ENCODE measurements at regions not wholly inside any gene's neighbourhood (a gene's known extent, or its start where the extent isn't known, plus 50 kb on each side); places are given as distances from the start of the nearest gene placed in this dataset.
"Not testable (repeated sequence)": the region's sequence is repeated elsewhere in the genome, so short reads cannot be mapped to it uniquely, and the experiment has no call there.

DNA sequence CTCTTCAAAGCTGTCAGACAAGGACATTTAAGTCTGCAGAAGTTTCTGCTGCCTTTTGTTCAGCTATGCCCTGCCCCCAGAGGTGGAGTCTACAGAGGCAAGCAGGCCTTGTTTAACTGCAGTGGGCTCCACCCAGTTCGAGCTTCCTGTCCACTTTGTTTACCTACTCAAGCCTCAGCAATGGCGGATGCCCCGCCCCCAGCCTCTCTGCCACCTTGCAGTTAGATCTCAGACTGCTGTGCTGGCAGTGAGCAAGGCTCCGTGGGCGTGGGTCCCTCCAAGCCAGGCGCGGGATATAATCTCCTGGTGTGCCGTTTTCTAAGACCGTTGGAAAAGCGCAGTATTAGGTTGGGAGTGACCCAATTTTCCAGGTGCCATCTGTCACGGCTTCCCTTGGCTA, 144.5 kb upstream of the GOT2 start:
- DNase-seq: not testable (repeated sequence)

DNA sequence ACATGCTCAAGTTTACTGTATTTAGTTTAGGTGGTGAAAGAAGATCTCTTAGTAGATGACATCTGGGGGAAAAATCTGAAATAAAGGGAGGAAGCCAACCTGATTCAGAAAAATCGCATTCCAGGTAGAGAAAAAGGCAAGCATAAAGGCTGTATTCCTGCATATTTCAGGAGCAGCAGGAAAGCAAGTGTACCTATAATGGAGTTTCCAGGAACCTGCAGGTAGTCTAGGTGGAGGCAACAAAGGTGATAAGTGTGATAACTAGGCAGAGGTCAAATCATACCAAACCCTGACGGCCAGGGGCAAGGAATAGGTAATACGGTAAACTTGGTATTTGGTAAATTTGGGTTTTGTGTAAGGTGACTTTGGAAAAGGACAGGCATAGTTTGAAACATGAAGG, 132.8 kb upstream of the GOT2 start:
- DNase-seq: no peak

GRCh38 chr16:58863761-58864160, 129.6 kb upstream of the GOT2 start:
- no peak for DNase-seq

DNA sequence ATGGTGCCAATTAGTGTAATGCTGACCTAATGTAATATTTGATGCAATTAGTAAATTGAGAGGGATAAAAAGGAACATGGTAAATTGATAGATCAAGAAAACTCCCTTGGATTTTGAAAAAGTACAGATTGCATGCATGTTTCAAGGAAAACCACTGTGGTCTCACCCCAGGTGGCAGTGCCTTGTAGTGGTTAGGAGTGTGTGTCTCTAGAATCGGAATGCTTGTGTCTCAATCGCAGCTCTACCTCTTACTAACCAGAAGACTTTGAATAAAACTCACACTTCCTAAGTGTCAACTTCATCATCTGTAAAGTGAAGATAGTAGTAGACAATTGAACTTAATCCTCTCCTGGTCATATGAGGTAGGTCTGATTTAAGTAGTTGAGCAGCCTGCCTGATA, 128.9 kb upstream of the GOT2 start:
- no peak for DNase-seq

DNA sequence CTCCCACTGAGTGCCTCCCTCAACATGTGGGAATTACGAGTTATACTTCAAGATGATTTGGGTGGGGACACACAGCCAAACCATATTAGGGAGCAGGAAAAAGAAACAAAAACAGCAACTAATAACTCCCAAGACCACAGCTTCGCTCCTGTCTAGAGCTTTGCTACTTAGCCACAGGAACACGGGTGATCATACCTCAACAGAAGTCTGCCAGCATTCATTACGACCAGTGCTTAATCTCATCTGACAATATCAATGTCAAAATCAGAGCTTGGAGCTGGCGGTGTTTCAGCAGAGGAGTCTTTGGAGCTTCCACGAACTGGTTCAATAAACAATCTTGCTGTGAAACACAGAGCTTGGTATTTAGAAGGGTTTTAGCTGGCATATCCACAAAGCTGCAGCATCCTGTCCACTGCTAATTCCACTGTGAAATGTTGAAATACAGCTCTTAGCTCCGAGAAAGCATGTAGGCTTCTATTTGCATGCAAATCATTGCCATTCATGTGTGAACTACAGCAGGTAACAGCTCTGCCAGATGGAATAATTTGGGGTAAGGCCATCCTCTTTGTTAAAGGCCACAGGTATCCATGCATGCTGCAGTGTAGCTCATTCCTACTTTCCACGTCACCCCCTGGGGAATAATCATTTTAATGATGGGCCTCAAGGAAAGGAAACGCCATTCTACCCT, 128.4 kb upstream of the GOT2 start:
- DNase-seq: no peak

DNA sequence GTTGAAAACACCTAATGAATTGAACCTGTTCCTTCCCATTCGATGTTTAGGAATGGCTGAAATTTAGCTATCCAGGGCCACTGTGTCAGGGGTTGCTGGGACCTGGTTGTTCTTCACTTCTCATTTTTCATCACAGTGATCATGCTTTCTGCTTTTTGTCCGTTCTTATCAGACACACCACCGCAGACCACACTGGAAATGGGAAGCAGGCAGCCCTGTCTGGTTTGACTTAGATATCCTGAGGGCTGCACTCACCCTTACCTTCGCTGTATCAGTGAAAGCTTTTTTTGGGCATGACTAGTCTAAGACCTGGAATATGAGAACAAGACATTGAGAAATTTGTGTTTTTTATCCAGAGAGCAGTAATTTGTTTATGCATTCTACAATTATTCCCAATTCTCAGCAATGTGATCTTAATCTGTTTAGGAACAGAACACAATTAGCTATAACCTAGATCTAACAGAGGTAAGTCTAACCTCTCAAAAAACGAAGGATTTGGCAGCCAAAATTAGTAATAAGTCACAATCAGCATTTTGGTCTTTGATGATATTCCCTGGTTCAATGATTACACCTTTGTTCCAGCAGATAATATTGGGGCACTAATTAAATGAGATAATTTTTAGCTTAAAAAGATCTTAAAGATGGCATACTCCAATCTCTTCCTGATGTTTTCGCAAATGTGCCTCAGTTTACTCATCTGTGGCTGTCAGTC, 126.0 kb upstream of the GOT2 start:
- DNase-seq: no peak

DNA sequence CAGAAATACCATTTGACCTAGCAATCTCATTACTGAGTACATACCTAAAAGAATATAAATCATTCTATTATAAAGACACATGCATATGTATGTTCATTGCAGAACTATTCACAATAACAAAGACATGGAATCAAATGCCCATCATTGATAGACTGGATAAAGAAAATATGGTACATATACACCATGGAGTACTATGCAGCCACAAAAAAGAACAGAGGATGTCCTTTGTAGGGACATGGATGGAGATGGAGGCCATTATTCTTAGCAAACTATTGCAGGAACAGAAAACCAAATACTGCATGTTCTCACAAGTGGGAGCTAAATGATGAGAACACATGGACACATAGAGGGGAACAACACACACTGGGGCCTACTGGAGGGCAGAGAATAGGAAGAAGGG, 124.5 kb upstream of the GOT2 start:
- DNase-seq: not testable (repeated sequence)

GRCh38 chr16:58855291-58855863, 121.3 kb upstream of the GOT2 start:
- DNase-seq: no peak

DNA sequence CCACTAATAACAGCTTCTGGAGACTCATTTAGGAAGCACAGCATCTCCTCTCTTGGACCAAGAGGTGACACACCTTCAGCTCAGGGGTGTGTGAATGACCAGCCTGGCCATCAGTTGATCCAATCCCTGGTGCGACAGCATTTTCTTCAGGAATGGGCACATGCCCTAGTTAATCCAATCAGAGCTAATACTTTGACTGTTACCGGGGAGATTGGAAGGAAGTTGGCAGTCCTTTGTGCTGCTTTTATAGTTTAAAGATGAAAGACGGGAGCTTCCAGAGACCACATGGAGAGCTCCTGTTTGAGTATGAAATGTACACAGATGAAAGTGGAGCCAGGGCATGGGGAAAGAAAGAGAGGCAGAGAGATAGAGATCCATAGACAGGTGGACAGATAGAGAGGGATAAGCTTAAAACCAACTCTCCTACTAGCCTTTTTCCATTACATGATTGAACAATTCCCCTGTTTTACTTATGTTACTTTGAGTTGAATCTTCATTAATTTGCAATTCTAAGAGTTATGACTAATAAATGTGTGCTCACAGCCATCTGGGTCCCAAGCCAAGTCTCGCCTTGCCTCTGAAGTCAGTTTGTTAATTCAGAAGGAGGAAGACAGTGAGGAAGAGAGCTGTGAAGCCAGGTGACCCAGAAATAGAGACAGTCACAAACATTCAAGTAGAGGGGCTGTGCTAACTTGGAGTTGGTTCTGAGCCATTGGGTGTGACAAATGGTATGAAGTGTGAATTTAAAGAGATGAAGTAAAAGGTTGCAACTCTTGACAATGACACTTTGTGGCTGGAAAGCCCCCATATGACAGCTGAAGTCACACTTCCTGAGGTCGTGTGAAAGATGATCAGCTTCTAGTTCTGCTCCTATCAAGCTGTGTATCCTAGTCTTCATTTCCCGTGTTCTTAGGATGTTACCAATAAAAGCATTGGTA, 120.0 kb upstream of the GOT2 start:
- DNase-seq: no peak

GRCh38 chr16:58850678-58851020, 116.5 kb upstream of the GOT2 start:
- no peak for DNase-seq

GRCh38 chr16:58850019-58850677, 116.0 kb upstream of the GOT2 start:
- DNase-seq: no peak

- no peak for DNase-seq
These were observed 114.5 kb upstream of the GOT2 start for GRCh38 chr16:58848662-58849002.

DNA sequence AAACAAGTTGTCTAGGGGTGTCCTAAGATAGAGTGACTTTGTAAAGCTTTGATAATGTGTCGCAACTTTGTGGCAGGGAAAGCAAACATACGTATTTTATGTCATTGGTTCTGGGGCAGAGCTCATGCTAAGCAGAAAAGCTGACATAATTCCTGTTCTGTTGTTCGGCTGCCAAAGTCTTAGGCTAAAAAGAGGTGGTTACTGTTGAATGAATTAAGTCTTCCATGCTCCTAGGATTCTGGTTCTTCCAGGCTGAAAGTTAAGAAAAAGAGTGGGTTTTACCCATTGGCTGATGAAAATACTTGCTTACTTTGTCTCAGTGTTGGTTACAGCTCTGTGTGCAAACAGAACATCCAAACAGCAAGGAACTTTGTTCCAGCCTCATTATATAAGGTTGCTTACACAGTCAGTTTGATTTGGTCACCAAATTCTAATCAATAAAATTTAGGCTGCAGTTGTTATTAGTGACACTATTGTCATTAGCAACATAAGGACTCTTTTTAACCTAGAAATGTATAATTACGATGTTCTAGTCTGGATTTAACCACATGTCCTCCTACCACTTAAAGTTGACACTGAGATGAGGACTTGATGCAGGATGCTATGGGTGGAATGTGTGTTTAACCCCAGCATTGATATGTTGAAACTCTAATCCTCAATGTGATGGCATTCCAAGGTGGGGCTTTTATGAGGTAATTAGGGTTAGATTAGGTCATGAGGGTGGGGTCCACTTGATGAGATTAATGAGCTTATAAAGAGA, 114.0 kb upstream of the GOT2 start:
- no peak for DNase-seq

GRCh38 chr16:58846226-58846625, 112.1 kb upstream of the GOT2 start:
- not testable (repeated sequence) for DNase-seq

GRCh38 chr16:58843675-58844074, 109.6 kb upstream of the GOT2 start:
- no peak for DNase-seq

DNA sequence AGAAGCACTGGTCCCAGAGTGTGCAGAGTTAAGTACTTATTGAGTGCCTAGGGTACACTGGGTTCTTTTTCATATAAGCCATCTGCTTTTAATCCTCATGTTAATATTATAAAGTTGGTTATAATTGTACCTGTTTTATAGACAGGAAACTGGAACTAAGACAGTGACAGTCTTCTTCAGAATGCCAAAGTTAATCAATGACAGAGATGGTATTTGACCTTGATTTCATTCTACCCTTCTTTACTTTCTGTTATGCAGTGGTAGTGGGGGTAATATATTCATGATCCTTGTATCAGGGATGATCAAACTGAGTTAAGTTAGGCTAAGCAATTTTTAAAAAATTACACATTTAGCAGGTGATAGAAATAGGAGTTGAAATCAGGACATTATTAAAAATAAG, 108.6 kb upstream of the GOT2 start:
- no peak for DNase-seq

DNA sequence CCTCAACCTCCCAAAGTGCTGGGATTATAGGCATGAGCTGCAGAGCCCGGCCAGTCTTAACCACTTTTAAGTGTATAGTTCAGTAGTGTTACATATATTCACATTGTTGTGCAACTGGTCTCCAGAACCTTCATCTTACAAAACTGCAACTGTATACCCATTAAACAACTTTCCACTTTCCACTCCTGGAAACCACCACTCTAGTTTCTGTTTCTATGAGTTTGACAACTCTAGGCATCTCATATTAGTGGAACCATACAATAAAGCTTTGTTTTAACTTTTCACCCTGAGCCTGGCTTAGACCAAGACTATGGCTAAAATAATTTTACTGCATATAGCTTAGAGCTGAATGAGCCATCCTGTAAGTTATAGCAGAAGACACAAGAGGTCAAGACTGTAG, 108.0 kb upstream of the GOT2 start:
- no peak for DNase-seq

GRCh38 chr16:58837950-58838349, 103.8 kb upstream of the GOT2 start:
- DNase-seq: no peak

DNA sequence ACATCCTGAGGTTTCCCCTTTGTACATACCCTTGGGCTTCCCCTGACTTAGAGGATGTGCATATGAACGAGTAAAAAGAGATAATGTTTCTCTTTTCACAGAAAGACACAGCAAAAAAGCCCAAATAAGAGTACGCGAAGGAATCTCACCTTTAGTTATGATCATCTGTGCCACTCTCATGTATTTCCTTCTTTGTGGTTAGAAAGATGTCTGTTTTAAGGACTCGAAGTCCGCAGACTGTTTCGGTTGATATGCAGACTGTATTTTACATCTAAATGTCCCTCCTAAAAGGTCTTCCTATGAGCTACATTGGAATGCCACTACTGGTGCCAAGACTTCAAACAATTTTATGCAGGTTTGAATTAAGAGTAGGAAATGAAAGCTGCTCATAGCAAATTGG, 102.3 kb upstream of the GOT2 start:
- no peak for DNase-seq

DNA sequence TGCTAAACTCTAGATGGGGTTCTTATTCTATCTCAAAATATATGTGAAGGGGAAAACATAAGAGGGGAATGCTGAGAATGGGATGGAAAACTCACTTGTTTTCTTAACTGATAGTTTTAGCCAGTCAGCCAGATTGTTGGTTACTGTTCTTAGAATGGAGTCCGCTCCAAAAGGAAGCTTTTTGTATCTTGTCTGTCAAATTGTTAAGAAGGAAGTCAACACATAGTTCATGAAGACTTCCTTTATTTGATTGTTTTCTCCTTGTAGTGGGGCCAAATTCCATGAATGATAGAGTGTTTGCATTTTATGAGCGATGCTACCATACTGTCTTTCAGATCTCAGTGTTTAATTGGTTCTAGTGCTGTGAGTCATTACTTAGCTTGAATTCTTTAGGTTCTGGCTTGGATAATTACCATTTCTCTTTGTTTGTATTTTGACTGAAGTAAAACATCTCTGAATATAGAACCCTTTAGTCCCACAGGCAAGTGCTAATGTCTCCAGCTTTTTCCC, 98.3 kb upstream of the GOT2 start:
- DNase-seq: no peak

GRCh38 chr16:58831386-58831785, 97.3 kb upstream of the GOT2 start:
- no peak for DNase-seq

Measured in CD4-positive, alpha-beta T cell treated with Interleukin-10 for 1 hour (primary cell).